ENCODE measurements at regions not wholly inside any gene's neighbourhood (a gene's known extent, or its start where the extent isn't known, plus 50 kb on each side); places are given as distances from the start of the nearest gene placed in this dataset.

DNA sequence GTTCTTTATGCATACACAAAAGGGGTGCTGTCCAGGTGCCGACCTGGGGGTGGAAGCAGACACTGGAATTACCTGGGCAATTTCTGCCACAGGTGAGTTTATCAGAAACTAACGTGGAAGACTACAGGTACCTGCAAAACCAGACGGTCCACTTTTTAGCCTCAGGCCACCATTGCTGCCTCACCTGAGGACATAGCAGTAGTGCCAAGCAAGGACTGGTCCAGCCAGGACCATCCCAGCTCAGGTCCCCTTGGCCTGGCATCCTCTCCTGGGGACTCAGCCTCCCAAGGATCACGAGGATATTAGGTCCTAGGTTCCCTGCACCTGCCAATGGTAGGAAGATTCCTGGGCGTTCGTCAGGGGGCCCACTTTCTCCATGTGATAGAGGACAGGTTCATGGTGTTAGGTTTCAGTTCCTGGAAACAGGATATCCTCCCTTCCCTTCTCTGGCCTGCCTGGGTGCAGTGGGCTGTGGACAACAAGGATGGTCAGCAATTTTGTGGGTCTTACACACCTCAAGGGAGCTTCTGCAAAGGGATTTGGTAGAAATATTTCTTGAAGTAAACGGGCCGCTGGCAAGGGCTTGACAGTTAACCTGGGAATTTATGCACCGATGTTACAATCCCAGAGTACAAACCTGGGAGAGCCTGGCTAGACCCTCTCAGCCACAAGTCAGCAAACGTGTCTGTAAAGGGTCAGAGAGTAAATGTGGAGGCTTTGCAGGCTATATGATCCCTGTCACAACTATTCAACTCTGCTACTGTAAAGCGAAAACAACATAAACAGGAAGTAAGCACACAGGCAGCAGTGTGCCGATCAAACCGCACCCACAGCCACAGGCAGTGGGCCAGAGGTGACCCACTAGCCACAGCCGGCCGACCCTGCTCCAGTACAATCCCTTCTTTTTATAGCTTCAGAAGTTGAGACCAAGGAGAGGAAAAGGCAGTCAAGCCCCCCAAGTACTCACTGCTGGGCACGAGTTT is 71.4 kb upstream of the RAB4A start:
- Histone ChIP-seq H3K4me1 (peaks cover 0 to 31% (median 19%) of the 10 kb centered on the region in 4 donors), H3K27me3 (no peaks in the 10 kb centered on the region), H3K4me3 (no peak overlapping the region), H3K27ac (no peak overlapping the region), H3K9me3 (no peaks in the 10 kb centered on the region), H3K36me3 (no peaks in the 10 kb centered on the region)
- intact Hi-C loops (cut with DNase I): loop anchor here (5.0 to 10.0 kb wide), 2 partner anchors 77 to 195 kb away; no protein-coding TSS in a partner anchor
- no peak for DNase-seq
- WGBS, 2 donors: 26 to 52% methylated on average over 16 of the region's 16 CpGs
- TF ChIP-seq POLR2A (IDR thresholded peaks at IDR 0.05): no peak
- TF ChIP-seq POLR2AphosphoS5 (IDR thresholded peaks at IDR 0.05): no peak
- TF ChIP-seq, protein P1, sequence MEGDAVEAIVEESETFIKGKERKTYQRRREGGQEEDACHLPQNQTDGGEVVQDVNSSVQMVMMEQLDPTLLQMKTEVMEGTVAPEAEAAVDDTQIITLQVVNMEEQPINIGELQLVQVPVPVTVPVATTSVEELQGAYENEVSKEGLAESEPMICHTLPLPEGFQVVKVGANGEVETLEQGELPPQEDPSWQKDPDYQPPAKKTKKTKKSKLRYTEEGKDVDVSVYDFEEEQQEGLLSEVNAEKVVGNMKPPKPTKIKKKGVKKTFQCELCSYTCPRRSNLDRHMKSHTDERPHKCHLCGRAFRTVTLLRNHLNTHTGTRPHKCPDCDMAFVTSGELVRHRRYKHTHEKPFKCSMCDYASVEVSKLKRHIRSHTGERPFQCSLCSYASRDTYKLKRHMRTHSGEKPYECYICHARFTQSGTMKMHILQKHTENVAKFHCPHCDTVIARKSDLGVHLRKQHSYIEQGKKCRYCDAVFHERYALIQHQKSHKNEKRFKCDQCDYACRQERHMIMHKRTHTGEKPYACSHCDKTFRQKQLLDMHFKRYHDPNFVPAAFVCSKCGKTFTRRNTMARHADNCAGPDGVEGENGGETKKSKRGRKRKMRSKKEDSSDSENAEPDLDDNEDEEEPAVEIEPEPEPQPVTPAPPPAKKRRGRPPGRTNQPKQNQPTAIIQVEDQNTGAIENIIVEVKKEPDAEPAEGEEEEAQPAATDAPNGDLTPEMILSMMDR (IDR thresholded peaks at IDR 0.05): no peak
- no peak for TF ChIP-seq EP300 (IDR thresholded peaks at IDR 0.05)

DNA sequence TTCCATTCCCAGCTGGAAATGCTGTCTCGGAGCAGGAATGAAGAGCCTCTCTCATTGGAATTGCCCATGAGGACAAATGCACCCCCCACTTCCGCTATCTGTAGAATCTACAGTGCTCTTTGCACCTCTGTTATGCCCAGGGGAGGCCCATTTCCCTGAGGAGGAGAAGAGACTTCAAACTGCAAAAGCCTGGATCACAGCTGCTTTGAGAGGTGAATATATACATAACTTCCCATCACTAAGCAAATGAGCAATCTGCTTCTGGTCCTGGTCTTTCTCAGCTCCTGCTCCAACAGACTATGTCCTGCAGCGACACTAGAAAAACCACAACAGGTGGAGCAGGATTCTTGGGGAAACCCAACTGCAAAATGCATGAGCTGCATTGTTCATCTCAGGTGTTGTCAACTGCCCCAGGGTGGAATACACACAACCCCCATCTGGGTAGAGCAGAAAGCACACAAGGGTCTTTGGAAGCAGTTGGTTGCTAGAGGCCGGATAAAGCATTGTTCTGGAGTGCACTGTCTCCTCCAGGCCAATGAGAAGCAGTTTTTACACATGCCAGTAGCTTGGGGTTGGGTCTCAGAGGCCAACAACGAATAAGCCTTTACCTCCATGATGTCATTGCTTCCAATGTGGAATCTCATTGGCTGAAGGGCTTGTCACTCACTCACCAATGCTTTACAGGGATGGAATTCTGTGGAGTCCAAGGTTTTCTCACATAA is 67.7 kb upstream of the RAB4A start:
- Histone ChIP-seq H3K27me3 (no peaks in the 10 kb centered on the region), H3K9me3 (no peaks in the 10 kb centered on the region), H3K4me3 (no peak overlapping the region), H3K27ac (no peak overlapping the region), H3K4me1 (peaks cover 0 to 67% (median 42%) of the 10 kb centered on the region in 4 donors), H3K36me3 (no peaks in the 10 kb centered on the region)
- DNase-seq: no peak
- 90 to 95% methylated on average over 5 of the region's 5 CpGs for WGBS, 2 donors
- intact Hi-C loops (cut with DNase I): loop anchor here (5.0 to 10.0 kb wide), 2 partner anchors 81 to 198 kb away; no protein-coding TSS in a partner anchor
- TF ChIP-seq POLR2A (IDR thresholded peaks at IDR 0.05): no peak
- TF ChIP-seq POLR2AphosphoS5 (IDR thresholded peaks at IDR 0.05): no peak
- TF ChIP-seq, protein P1 (IDR thresholded peaks at IDR 0.05): no peak
- TF ChIP-seq EP300 (IDR thresholded peaks at IDR 0.05): no peak

DNA sequence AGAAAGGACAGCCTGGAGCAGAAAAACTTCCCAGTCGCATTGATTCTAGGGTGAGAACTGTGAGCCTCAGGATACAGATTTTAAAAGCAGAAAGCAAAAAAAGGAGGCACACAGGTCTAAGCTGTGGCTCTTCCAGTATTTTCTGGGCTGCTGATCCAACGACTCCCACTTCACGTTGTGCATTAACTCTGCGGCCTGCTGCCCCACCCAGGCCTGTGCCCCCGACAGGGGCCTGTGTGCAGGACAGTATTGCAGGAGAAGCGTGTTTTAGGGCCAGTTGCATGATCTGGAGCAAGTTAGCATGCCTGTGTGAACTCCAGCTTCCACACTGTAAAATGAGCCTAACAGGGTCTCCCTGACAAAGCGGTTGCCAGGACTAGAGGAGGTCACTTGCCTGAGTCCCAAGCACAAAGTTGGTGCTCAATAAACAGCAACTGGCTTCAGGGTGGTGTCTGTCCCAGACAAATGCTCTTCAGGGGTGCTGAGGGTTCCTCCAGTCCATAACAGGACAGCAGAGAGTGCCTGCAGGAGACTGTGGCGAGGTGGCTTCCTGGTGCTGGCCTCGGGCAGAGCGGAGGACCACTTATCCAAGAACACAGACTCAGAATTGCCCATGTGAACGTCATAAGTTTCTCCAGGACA is 66.8 kb upstream of the RAB4A start:
- H3K27ac ChIP-seq: peak overlapping the region in 3 of 4 donors; percentile 71 to 83 (median 80)

More for the DNA sequence above, 66.8 kb upstream of the RAB4A start:
- 94% methylated on average over 11 of the region's 11 CpGs for WGBS, 2 donors
- no peak overlapping the region for H3K4me3 ChIP-seq
- no peaks in the 10 kb centered on the region for H3K9me3 ChIP-seq
- DNase-seq: no peak
- no peaks in the 10 kb centered on the region for H3K36me3 ChIP-seq
- no peaks in the 10 kb centered on the region for H3K27me3 ChIP-seq
- intact Hi-C loops (cut with DNase I): loop anchor here (5.0 to 10.0 kb wide), 2 partner anchors 82 to 199 kb away; no protein-coding TSS in a partner anchor
- no peak for TF ChIP-seq EP300 (IDR thresholded peaks at IDR 0.05)
- no peak for TF ChIP-seq POLR2A (IDR thresholded peaks at IDR 0.05)
- TF ChIP-seq, protein P1 (IDR thresholded peaks at IDR 0.05): no peak
- TF ChIP-seq POLR2AphosphoS5 (IDR thresholded peaks at IDR 0.05): no peak
- peaks cover 0 to 70% (median 41%) of the 10 kb centered on the region in 4 donors for H3K4me1 ChIP-seq

Data from sigmoid colon (tissue), 6 donors.